Small intestine (tissue), 7 donors: ENCODE measurements at regions not wholly inside any gene's neighbourhood (a gene's known extent, or its start where the extent isn't known, plus 50 kb on each side); places are given as distances from the start of the nearest gene placed in this dataset.
"Not testable (repeated sequence)": the region's sequence is repeated elsewhere in the genome, so short reads cannot be mapped to it uniquely, and the experiment has no call there.

Experiments
- DNase-seq, 2 donors: peaks; one replicate each; pipeline versions ENCODE4 v3.0.0 to v3.0.0-alpha.2; 2013
- FAIRE-seq: peaks from 2 replicates; lab custom pipeline; 2012; peaks lifted over from hg19 to GRCh38; lab: Jason Lieb, UNC
- H3K27ac ChIP-seq, 3 donors: one replicate each; pipeline ENCODE4 v1.5.1; 2013; ENCODE audit warnings: low read length in 2 of 3, mild to moderate bottlenecking in 2 of 3, control low read depth in 1 of 3, inconsistent platforms in 1 of 3, low read depth in 1 of 3, moderate library complexity in 1 of 3
- H3K27me3 ChIP-seq, 3 donors: one replicate each; pipeline ENCODE4 v1.6.1; 2013; ENCODE audit warnings: low read length in 3 of 3, inconsistent platforms in 1 of 3; ENCODE audit not compliant: control insufficient read depth in 3 of 3, insufficient read depth in 3 of 3
- H3K36me3 ChIP-seq, 3 donors: one replicate each; pipeline ENCODE4 v1.6.1; 2013; ENCODE audit warnings: low read length in 3 of 3, inconsistent platforms in 1 of 3, low read depth in 1 of 3, mild to moderate bottlenecking in 1 of 3, moderate library complexity in 1 of 3; ENCODE audit not compliant: control insufficient read depth in 3 of 3, insufficient read depth in 2 of 3
- H3K4me1 ChIP-seq, 3 donors: one replicate each; pipeline ENCODE4 v1.6.1; 2013; ENCODE audit warnings: low read length in 2 of 3, inconsistent platforms in 1 of 3, low read depth in 1 of 3, mild to moderate bottlenecking in 1 of 3, moderate library complexity in 1 of 3; ENCODE audit not compliant: control insufficient read depth in 3 of 3, insufficient read depth in 2 of 3
- H3K4me3 ChIP-seq, 3 donors: one replicate each; pipeline ENCODE4 v1.5.1; 2013; ENCODE audit warnings: low read length in 3 of 3, control low read depth in 1 of 3, inconsistent platforms in 1 of 3, low read depth in 1 of 3, mild to moderate bottlenecking in 1 of 3, moderate library complexity in 1 of 3
- H3K9me3 ChIP-seq, 2 donors: one replicate each; pipeline ENCODE4 v1.6.1; 2013; ENCODE audit warnings: low read depth in 1 of 2, low read length in 1 of 2; ENCODE audit not compliant: control insufficient read depth in 2 of 2, insufficient read depth in 1 of 2
- WGBS, 3 donors: extraction: QIAGEN DNeasy Blood & Tissue Kit; methylation state at CpG; one replicate each; pipeline ENCODE4 v1.1.7; 2013; 5-methylcytosine and 5-hydroxymethylcytosine counted together
- donor health status: healthy with polysubstance abuse.
- donor health status: control.
- donor health status: control.
- donor health status: Bipolar disorder and iron deficiency.
- donor health status: healthy.

DNA sequence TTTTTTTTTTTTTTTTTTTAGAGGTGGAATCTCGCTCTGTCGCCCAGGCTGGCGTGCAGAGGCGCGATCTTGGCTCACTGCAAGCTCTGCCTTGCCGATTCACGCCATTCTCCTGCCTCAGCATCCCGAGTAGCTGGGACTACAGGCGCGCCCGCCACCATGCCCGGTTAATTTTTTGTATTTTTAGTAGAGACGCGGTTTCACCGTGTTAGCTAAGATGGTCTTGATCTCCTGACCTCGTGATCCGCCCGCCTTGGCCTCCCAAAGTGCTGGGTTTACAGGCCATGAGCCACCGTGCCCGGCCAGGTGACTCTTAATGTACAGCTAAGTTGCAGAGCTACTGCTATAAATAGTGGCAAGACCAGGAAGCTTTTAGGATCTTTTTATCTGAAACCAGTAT, 434.9 kb upstream of the MEF2C start:
- not testable (repeated sequence) for H3K4me3 ChIP-seq, H3K36me3 ChIP-seq, H3K27ac ChIP-seq, H3K27me3 ChIP-seq, H3K4me1 ChIP-seq, FAIRE-seq, H3K9me3 ChIP-seq
- peak in 1 of 2 donors; percentile 8 for DNase-seq
- 90 to 95% (median 94%) methylated on average over 20 of the region's 20 CpGs for WGBS, 3 donors

DNA sequence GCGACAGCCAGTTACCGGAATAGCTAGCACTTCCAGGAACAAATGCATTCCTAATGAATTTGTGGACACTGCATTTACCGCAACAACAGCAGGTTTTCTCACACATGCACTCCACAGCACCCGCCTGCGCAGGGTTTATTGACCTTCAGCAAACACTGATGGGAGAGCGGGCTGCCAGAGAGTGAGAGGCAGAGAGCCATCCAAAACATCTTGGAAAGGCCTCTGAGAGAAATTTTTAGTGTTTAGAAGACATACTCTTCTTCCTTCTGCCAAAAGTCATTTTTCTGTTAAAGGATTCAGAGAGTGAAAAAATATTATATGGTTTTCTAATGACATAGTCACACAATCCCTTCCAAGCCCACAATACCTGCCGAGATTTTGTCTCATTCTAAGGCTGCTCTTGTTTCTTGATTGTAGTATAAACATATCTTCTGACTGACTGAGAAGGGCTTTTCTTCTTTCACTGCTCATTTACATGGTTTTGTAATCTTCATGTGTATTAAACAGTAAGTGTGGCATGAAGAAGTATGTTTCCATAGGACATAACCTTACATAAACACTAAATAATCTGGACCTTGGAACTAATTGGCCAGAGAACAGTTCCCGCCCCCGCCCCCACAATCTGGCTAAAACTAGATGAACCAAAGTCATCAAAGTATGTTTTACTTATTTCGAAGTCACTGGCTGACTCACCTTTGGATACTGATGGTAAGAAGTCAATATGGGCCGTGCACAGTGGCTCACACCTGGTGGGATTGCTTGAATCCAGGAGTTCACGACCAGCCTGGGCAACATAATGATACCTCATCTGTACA, 432.5 kb upstream of the MEF2C start:
- Histone ChIP-seq H3K27me3 (no peaks in the 10 kb centered on the region), H3K4me3 (no peak overlapping the region), H3K9me3 (no peaks in the 10 kb centered on the region), H3K27ac (no peak overlapping the region), H3K4me1 (peaks cover 0 to 7% (median 0%) of the 10 kb centered on the region in 3 donors), H3K36me3 (no peaks in the 10 kb centered on the region)
- FAIRE-seq (no peak), DNase-seq (peak in 1 of 2 donors; percentile 16)
- 30 to 61% (median 44%) methylated on average over 12 of the region's 12 CpGs for WGBS, 3 donors

DNA sequence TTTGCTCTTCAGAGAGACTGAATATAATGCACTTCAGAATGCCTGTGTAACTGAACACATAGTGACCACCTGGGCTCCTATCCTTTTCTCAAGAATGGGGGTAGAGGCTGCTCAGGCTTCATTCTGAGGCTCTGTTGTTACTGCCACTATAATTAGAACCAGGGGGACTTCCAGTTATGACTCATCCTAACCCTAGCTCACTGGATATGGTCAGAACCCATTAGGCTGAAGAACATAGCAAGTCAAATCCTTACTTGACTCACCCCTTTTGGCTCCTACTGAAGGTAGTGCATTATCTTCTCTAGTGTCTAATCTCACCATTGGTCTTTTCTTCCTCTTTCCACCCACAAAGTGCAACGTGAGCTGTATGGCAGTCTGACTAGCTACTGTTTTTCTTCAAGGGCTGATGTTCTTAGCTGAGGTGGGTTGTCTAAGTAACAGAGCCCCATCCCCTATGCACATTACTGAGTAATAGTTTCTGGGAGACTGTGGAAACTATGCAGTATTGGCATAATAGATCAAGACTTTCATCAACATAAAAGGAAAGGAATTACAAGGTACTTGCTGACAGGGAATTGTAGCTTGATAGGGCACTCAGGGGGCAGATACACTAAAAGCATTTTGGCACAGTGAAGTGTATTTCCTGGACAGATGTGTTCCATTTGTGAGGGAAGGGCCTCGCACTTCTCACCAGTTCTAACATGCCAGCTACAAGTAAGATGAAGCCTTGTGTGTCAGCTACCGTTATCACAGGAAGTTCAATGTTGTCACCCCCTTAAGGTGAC, 431.0 kb upstream of the MEF2C start:
- H3K36me3 ChIP-seq = no peaks in the 10 kb centered on the region
- peaks cover 0 to 7% (median 0%) of the 10 kb centered on the region in 3 donors for H3K4me1 ChIP-seq
- H3K4me3 ChIP-seq = no peak overlapping the region
- H3K9me3 ChIP-seq = no peaks in the 10 kb centered on the region
- 39 to 47% (median 40%) methylated on average over 3 of the region's 3 CpGs for WGBS, 3 donors
- FAIRE-seq (no peak), DNase-seq (no peak)
- no peaks in the 10 kb centered on the region for H3K27me3 ChIP-seq
- H3K27ac ChIP-seq = peak overlapping the region in 1 of 3 donors; percentile 67

DNA sequence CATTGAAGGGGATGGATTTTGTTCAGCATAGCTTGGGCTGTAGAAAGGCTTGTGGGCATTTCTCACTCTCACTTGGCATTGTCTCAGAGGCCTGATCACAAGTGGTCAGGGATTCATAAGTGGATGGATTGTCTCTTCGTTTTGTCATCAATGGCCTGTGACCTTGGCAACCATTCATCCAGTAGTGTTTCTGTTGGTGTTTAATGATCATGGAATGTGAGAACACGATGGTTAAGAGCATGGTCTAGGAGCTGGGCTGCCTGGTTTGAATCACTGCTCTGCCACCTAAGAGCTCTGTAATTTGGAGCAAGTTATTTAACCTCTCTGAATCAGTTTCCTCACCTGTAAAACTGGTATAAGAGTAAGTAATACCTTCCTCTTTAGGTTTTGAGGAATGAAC, 430.1 kb upstream of the MEF2C start:
- Histone ChIP-seq H3K4me1 (peaks cover 0 to 7% (median 0%) of the 10 kb centered on the region in 3 donors), H3K4me3 (no peak overlapping the region), H3K27ac (no peak overlapping the region), H3K36me3 (no peaks in the 10 kb centered on the region), H3K27me3 (no peaks in the 10 kb centered on the region), H3K9me3 (no peaks in the 10 kb centered on the region)
- WGBS, 3 donors = 20 to 40% (median 33%) methylated on average over 2 of the region's 2 CpGs
- DNase-seq (no peak), FAIRE-seq (no peak)

DNA sequence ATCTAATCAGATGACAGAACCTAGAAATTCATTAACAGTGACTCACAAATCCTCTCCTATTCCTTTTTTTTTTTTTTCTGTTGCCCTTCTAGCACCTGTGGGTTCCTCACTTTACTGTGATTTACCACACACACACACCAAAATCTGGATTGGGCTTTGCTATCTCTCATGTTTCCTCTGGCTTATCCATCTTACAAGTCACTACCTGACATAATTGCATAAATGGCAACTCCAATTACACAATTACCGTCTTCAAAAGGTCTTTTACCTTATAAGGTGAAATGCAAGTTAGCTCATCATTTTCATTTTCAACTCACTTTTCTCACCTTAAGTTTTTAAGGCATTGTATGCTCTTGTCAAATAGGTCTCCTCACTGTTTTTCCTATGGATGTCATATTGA, 426.3 kb upstream of the MEF2C start:
- H3K27me3 ChIP-seq = no peaks in the 10 kb centered on the region
- H3K27ac ChIP-seq = no peak overlapping the region
- no peaks in the 10 kb centered on the region for H3K9me3 ChIP-seq
- no peaks in the 10 kb centered on the region for H3K4me1 ChIP-seq
- DNase-seq (no peak), FAIRE-seq (no peak)
- no peak overlapping the region for H3K4me3 ChIP-seq
- no peaks in the 10 kb centered on the region for H3K36me3 ChIP-seq
- WGBS, 3 donors = 84 to 93% (median 87%) methylated on average over 1 of the region's 1 CpG

DNA sequence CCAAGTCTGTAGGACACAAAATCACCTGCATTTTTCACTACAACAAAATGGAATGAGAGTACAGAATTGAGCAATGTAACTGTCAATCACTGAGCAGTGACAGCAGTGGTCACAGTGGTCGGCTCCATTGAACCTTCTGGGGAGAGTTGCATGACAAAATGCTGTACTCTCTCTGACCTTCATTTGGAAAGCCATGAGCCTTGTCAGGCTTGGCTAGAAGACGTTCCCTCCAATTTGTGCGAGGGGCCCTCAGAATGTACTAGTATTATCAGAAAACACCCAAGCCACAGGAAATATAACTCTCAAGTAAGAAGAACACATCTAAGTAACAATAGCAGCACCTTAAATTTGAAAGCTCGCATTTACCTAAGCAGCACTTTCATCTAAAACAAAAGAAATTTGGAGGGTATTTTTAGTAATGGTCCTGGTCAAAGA, 425.6 kb upstream of the MEF2C start:
- WGBS, 3 donors = 66 to 74% (median 68%) methylated on average over 4 of the region's 4 CpGs
- no peaks in the 10 kb centered on the region for H3K4me1 ChIP-seq
- DNase-seq = no peak
- H3K27ac ChIP-seq = no peak overlapping the region
- no peaks in the 10 kb centered on the region for H3K27me3 ChIP-seq
- no peak overlapping the region for H3K4me3 ChIP-seq
- no peaks in the 10 kb centered on the region for H3K36me3 ChIP-seq
- FAIRE-seq = no peak
- H3K9me3 ChIP-seq = no peaks in the 10 kb centered on the region

DNA sequence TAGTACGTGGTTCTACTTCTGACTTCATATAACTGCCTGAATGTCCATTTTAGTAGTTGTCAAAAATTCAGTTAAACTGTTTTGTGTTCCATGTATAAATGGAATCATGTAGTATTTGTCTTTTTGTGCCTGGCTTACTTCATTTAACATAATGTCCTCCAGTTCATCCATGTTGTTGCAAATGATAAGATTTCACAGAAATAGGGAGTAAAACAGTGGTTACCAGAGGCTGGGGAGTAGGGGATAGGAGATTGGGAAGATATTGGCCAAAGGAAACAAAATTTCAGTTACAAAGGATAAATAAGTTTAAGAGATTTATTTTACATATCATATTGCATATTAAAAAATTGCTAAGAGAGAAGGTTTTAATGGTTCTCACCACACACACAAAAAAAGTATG, 425.0 kb upstream of the MEF2C start:
- Histone ChIP-seq H3K4me3 (no peak overlapping the region), H3K27ac (no peak overlapping the region), H3K36me3 (no peaks in the 10 kb centered on the region), H3K27me3 (no peaks in the 10 kb centered on the region), H3K4me1 (no peaks in the 10 kb centered on the region), H3K9me3 (no peaks in the 10 kb centered on the region)
- 60 to 89% (median 62%) methylated on average over 1 of the region's 1 CpG for whole genome bisulfite sequencing, 3 donors
- FAIRE-seq (no peak), DNase-seq (no peak)

DNA sequence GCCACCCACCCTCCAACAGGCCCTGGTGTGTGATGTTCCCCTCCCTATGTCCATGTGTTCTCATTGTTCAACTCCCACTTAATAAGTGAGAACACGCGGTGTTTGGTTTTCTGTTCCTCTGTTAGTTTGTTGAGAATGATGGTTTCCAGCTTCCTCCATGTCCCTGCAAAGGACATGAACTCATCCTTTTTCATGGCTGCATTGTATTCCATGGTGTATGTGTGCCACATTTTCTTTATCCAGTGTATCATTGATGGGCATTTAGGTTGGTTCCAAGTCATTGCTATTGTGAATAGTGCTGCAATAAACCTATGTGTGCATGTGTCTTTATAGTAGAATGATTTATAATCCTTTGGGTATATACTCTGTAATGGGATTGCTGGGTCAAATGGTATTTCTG, 424.2 kb upstream of the MEF2C start:
- H3K27me3 ChIP-seq, H3K4me3 ChIP-seq, H3K9me3 ChIP-seq, FAIRE-seq, DNase-seq, H3K4me1 ChIP-seq, H3K27ac ChIP-seq, H3K36me3 ChIP-seq: not testable (repeated sequence)
- 91 to 98% (median 93%) methylated on average over 2 of the region's 2 CpGs for WGBS, 3 donors
